GM12892 (cell line): ENCODE measurements at regions not wholly inside any gene's neighbourhood (a gene's known extent, or its start where the extent isn't known, plus 50 kb on each side); places are given as distances from the start of the nearest gene placed in this dataset.

Experiments used
- POLR2A ChIP-seq: IDR thresholded peaks from 2 replicates; pipeline ENCODE4 v1.6.1; 2011; ENCODE audit warnings: low read depth, low read length, control low read depth
- POLR2AphosphoS5 ChIP-seq: IDR thresholded peaks from 2 replicates; pipeline ENCODE4 v1.6.1; 2011; ENCODE audit warnings: low read depth, low read length, control low read depth

DNA sequence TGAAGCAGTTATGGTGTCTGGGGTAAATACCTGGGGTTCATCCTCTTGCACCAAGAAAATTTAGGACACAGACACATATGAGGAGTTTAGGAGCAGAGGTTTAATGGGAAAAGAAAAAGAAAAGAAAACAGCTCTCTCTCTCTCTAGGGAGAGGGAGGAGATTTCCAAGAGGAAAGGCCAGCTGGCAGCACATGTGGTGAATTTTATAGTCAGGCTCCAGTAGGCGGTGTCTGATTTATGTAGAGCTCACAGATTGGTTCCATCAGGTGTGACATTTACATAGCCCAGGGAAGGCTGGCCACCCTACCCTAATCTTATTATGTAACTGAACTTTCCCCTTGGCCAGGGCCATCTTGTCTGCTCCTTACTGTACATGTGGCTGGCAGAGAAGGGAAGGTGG lies 297.5 kb upstream of the RGPD4 start:
- TF ChIP-seq POLR2A = no peak
- no peak for TF ChIP-seq POLR2AphosphoS5
